HEK293 (cell line): ENCODE measurements at regions not wholly inside any gene's neighbourhood (a gene's known extent, or its start where the extent isn't known, plus 50 kb on each side); places are given as distances from the start of the nearest gene placed in this dataset.

Experiments
- CTCF ChIA-PET: fragments of 350-600 bp; formaldehyde crosslinking; extraction: SDS; loops from one replicate; lab custom pipeline; 2021; ENCODE audit warnings: antibody characterized with exemption; lab: Yijun Ruan, JAX
- POLR2A ChIA-PET: fragments of 300-600 bp; formaldehyde crosslinking; extraction: SDS; loops from one replicate; lab custom pipeline; 2020; ENCODE audit warnings: antibody characterized with exemption, inconsistent platforms; lab: Yijun Ruan, JAX
- H3K27ac ChIP-seq: fragments of 200-500 bp; sonication (Bioruptor generic); 2 replicates; pipeline ENCODE4 v1.5.1; 2014; ENCODE audit warnings: low read depth, low read length, control low read depth, inconsistent platforms; ENCODE audit errors: extremely low read depth
- H3K36me3 ChIP-seq, 2 experiments: fragments of 200-500 bp in 1 of 2; sonication (Bioruptor generic) in 1 of 2; 1 replicate in 1 of 2; 2 replicates in 1 of 2; pipeline ENCODE4 v1.5.1; 2014 to 2017; ENCODE audit warnings: inconsistent platforms in 2 of 2, low read length in 2 of 2; ENCODE audit not compliant: control insufficient read depth in 2 of 2, insufficient read depth in 1 of 2
- H3K4me1 ChIP-seq: fragments of 200-500 bp; sonication (Bioruptor generic); 2 replicates; pipeline ENCODE4 v1.5.1; 2014; ENCODE audit warnings: mild to moderate bottlenecking, low read length, inconsistent platforms; ENCODE audit not compliant: control insufficient read depth, insufficient read depth
- H3K4me3 ChIP-seq: 2 replicates; pipeline ENCODE4 v1.5.1; 2011; ENCODE audit warnings: low read depth, mild to moderate bottlenecking, control low read depth, low read length, moderate library complexity
- H3K9me3 ChIP-seq: fragments of 200-500 bp; sonication (Bioruptor generic); 2 replicates; pipeline ENCODE4 v1.5.1; 2014; ENCODE audit warnings: low read depth, low read length, inconsistent platforms; ENCODE audit not compliant: control insufficient read depth, insufficient read depth
- GLI4 ChIP-seq: fragments of 450-650 bp; formaldehyde crosslinking; IDR thresholded peaks from 2 replicates; pipeline ENCODE4 v1.5.1; 2016; ENCODE audit warnings: missing biosample characterization, missing genetic modification characterization
- HOXA7 ChIP-seq: sonication (generic); formaldehyde crosslinking; IDR thresholded peaks from 2 replicates; pipeline ENCODE4 v1.8.1; 2022; ENCODE audit warnings: missing genetic modification reagents, borderline replicate concordance
- HOXD13 ChIP-seq: sonication (generic); formaldehyde crosslinking; IDR thresholded peaks from 2 replicates; pipeline ENCODE4 v1.8.0; 2022; ENCODE audit warnings: missing genetic modification reagents, borderline replicate concordance
- MYNN ChIP-seq: fragments of 450-650 bp; formaldehyde crosslinking; IDR thresholded peaks from 2 replicates; pipeline ENCODE4 v1.5.1; 2016; ENCODE audit warnings: missing biosample characterization, missing genetic modification characterization, borderline replicate concordance
- REPIN1 ChIP-seq: fragments of 450-650 bp; formaldehyde crosslinking; IDR thresholded peaks from 2 replicates; pipeline ENCODE4 v1.5.1; 2017; ENCODE audit warnings: missing biosample characterization, missing genetic modification characterization, low read depth
- SP7 ChIP-seq: fragments of 450-650 bp; formaldehyde crosslinking; IDR thresholded peaks from 2 replicates; pipeline ENCODE4 v1.5.1; 2016; ENCODE audit warnings: missing biosample characterization, missing genetic modification characterization
- ZFHX2 ChIP-seq: fragments of 450-650 bp; formaldehyde crosslinking; conservative IDR thresholded peaks from 2 replicates; pipeline ENCODE4 v1.5.1; 2016; ENCODE audit warnings: missing biosample characterization, missing genetic modification characterization
- ZFP37 ChIP-seq: fragments of 450-650 bp; formaldehyde crosslinking; IDR thresholded peaks from 2 replicates; pipeline ENCODE4 v1.5.1; 2016; ENCODE audit warnings: missing biosample characterization, missing genetic modification characterization
- ZIC2 ChIP-seq: fragments of 450-650 bp; formaldehyde crosslinking; IDR thresholded peaks from 2 replicates; pipeline ENCODE4 v1.5.1; 2016; ENCODE audit warnings: missing biosample characterization, missing genetic modification characterization
- ZNF133 ChIP-seq: fragments of 450-650 bp; formaldehyde crosslinking; IDR thresholded peaks from 2 replicates; pipeline ENCODE4 v1.5.1; 2016; ENCODE audit warnings: missing biosample characterization, missing genetic modification characterization
- ZNF140 ChIP-seq: fragments of 450-650 bp; formaldehyde crosslinking; IDR thresholded peaks from 2 replicates; pipeline ENCODE4 v1.5.1; 2016; ENCODE audit warnings: missing biosample characterization, missing genetic modification characterization
- ZNF391 ChIP-seq: fragments of 450-650 bp; formaldehyde crosslinking; IDR thresholded peaks from 2 replicates; pipeline ENCODE4 v1.5.1; 2016; ENCODE audit warnings: low read depth, missing biosample characterization, missing genetic modification characterization, borderline replicate concordance
- ZNF544 ChIP-seq: fragments of 450-650 bp; formaldehyde crosslinking; IDR thresholded peaks from 2 replicates; pipeline ENCODE4 v1.5.0; 2017; ENCODE audit warnings: missing biosample characterization, missing genetic modification characterization
- ZNF600 ChIP-seq: fragments of 450-650 bp; formaldehyde crosslinking; IDR thresholded peaks from 2 replicates; pipeline ENCODE4 v1.5.1; 2016; ENCODE audit warnings: missing biosample characterization, missing genetic modification characterization
- ZNF670 ChIP-seq: fragments of 450-650 bp; formaldehyde crosslinking; IDR thresholded peaks from 2 replicates; pipeline ENCODE4 v1.5.1; 2016; ENCODE audit warnings: missing biosample characterization, missing genetic modification characterization, low read depth
- ZNF707 ChIP-seq: fragments of 450-650 bp; formaldehyde crosslinking; IDR thresholded peaks from 2 replicates; pipeline ENCODE4 v1.5.1; 2016; ENCODE audit warnings: missing biosample characterization, missing genetic modification characterization
- ZNF837 ChIP-seq: fragments of 450-650 bp; formaldehyde crosslinking; IDR thresholded peaks from 2 replicates; pipeline ENCODE4 v1.5.1; 2016; ENCODE audit warnings: missing biosample characterization, missing genetic modification characterization
- ZSCAN23 ChIP-seq: fragments of 450-650 bp; formaldehyde crosslinking; IDR thresholded peaks from 2 replicates; pipeline ENCODE4 v1.5.1; 2016; ENCODE audit warnings: missing biosample characterization, missing genetic modification characterization
- TF ChIP-seq, protein P1 (sequence below): fragments of 450-650 bp; formaldehyde crosslinking; IDR thresholded peaks from 2 replicates; pipeline ENCODE4; 2016; ENCODE audit warnings: missing biosample characterization, missing genetic modification characterization
- TF ChIP-seq, protein P2 (sequence below): fragments of 450-650 bp; formaldehyde crosslinking; IDR thresholded peaks from 2 replicates; pipeline ENCODE4 v1.5.1; 2016; ENCODE audit warnings: missing biosample characterization, missing genetic modification characterization, borderline replicate concordance

- TF ChIP-seq REPIN1 (tag by site-specific recombination) = no peak
- Histone ChIP-seq H3K27ac (no peak overlapping the region), H3K4me3 (no peak overlapping the region), H3K4me1 (no peaks in the 10 kb centered on the region), H3K36me3 (no peaks in the 10 kb centered on the region), H3K9me3 (no peaks in the 10 kb centered on the region)
- CTCF ChIA-PET = no interaction called here
- POLR2A ChIA-PET = no interaction called here
Observed at GRCh38 chr4:91965166-91965565, 338.6 kb upstream of the GRID2 start.

- POLR2A ChIA-PET = no interaction called here
- no peak overlapping the region for H3K4me3 ChIP-seq
- H3K36me3 ChIP-seq = no peaks in the 10 kb centered on the region
- no peaks in the 10 kb centered on the region for H3K4me1 ChIP-seq
- H3K9me3 ChIP-seq = no peaks in the 10 kb centered on the region
- CTCF ChIA-PET = interaction anchor here (0.6 kb wide), 1 partner anchor 100 kb away, joined by 3 read pairs; no protein-coding TSS in a partner anchor
- no peak overlapping the region for H3K27ac ChIP-seq
- no peak for TF ChIP-seq ZNF670 (tag by site-specific recombination)
- TF ChIP-seq ZNF600 (tag by site-specific recombination) = no peak
- TF ChIP-seq HOXD13 (CRISPR knock-in tag) = no peak
- TF ChIP-seq ZNF544 (tag by site-specific recombination) = no peak
- TF ChIP-seq ZFP37 (tag by site-specific recombination) = no peak
- no peak for TF ChIP-seq MYNN (tag by site-specific recombination)
- no peak for TF ChIP-seq GLI4 (tag by site-specific recombination)
- TF ChIP-seq SP7 (tag by site-specific recombination) = no peak
Observed at GRCh38 chr4:91973479-91974153, 330.1 kb upstream of the GRID2 start.

- CTCF ChIA-PET = no interaction called here
- no peaks in the 10 kb centered on the region for H3K9me3 ChIP-seq
Observed at GRCh38 chr4:91984466-91984865, 319.3 kb upstream of the GRID2 start.

DNA sequence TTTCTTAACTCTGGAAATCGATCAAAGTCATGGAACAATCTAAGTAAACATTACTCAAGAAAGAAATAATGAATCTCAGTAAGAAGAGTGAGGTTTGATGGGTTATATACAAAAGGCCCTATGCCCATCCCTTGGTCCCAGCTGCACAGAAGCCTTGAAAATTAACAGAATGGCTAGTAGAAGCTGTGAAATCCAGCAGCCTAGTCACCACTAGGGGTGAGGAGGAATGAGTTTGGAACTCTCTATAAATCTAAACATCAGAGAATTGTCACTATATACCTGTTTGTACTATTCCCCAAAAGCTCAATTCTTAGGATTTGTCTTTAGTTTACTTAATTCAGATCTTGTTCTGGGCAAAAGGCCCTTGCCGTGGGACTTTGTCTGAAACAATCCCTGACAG is 313.9 kb upstream of the GRID2 start:
- H3K4me3 ChIP-seq = no peak overlapping the region
- H3K36me3 ChIP-seq = no peaks in the 10 kb centered on the region
- ChIA-PET CTCF (no interaction called here), POLR2A (no interaction called here)
- H3K9me3 ChIP-seq = no peaks in the 10 kb centered on the region
- no peaks in the 10 kb centered on the region for H3K4me1 ChIP-seq
- no peak overlapping the region for H3K27ac ChIP-seq
- TF ChIP-seq ZNF140 (tag by site-specific recombination) = no peak
- no peak for TF ChIP-seq ZNF133 (tag by site-specific recombination)
- TF ChIP-seq, protein P1, sequence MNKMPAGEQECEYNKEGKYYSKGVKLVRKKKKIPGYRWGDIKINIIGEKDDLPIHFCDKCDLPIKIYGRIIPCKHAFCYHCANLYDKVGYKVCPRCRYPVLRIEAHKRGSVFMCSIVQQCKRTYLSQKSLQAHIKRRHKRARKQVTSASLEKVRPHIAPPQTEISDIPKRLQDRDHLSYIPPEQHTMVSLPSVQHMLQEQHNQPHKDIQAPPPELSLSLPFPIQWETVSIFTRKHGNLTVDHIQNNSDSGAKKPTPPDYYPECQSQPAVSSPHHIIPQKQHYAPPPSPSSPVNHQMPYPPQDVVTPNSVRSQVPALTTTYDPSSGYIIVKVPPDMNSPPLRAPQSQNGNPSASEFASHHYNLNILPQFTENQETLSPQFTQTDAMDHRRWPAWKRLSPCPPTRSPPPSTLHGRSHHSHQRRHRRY (tag by site-specific recombination) = no peak
- TF ChIP-seq, protein P2, sequence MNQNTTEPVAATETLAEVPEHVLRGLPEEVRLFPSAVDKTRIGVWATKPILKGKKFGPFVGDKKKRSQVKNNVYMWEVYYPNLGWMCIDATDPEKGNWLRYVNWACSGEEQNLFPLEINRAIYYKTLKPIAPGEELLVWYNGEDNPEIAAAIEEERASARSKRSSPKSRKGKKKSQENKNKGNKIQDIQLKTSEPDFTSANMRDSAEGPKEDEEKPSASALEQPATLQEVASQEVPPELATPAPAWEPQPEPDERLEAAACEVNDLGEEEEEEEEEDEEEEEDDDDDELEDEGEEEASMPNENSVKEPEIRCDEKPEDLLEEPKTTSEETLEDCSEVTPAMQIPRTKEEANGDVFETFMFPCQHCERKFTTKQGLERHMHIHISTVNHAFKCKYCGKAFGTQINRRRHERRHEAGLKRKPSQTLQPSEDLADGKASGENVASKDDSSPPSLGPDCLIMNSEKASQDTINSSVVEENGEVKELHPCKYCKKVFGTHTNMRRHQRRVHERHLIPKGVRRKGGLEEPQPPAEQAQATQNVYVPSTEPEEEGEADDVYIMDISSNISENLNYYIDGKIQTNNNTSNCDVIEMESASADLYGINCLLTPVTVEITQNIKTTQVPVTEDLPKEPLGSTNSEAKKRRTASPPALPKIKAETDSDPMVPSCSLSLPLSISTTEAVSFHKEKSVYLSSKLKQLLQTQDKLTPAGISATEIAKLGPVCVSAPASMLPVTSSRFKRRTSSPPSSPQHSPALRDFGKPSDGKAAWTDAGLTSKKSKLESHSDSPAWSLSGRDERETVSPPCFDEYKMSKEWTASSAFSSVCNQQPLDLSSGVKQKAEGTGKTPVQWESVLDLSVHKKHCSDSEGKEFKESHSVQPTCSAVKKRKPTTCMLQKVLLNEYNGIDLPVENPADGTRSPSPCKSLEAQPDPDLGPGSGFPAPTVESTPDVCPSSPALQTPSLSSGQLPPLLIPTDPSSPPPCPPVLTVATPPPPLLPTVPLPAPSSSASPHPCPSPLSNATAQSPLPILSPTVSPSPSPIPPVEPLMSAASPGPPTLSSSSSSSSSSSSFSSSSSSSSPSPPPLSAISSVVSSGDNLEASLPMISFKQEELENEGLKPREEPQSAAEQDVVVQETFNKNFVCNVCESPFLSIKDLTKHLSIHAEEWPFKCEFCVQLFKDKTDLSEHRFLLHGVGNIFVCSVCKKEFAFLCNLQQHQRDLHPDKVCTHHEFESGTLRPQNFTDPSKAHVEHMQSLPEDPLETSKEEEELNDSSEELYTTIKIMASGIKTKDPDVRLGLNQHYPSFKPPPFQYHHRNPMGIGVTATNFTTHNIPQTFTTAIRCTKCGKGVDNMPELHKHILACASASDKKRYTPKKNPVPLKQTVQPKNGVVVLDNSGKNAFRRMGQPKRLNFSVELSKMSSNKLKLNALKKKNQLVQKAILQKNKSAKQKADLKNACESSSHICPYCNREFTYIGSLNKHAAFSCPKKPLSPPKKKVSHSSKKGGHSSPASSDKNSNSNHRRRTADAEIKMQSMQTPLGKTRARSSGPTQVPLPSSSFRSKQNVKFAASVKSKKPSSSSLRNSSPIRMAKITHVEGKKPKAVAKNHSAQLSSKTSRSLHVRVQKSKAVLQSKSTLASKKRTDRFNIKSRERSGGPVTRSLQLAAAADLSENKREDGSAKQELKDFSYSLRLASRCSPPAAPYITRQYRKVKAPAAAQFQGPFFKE (tag by site-specific recombination) = no peak
- TF ChIP-seq ZFHX2 (tag by site-specific recombination) = no peak
- no peak for TF ChIP-seq ZIC2
- no peak for TF ChIP-seq ZNF837
- TF ChIP-seq ZFP37 (tag by site-specific recombination) = no peak
- TF ChIP-seq ZNF707 (tag by site-specific recombination) = no peak
- no peak for TF ChIP-seq ZSCAN23
- TF ChIP-seq HOXA7 (CRISPR knock-in tag) = no peak

More at GRCh38 chr4:91984466-91984865, 319.3 kb upstream of the GRID2 start:
- TF ChIP-seq ZNF391 (tag by site-specific recombination) = no peak
- TF ChIP-seq, all 188 proteins: peak for 0
- Histone ChIP-seq H3K36me3 (no peaks in the 10 kb centered on the region), H3K27ac (no peak overlapping the region), H3K4me3 (no peak overlapping the region), H3K4me1 (no peaks in the 10 kb centered on the region)
- POLR2A ChIA-PET = no interaction called here
